K562 (cell line): ENCODE measurements at regions not wholly inside any gene's neighbourhood (a gene's known extent, or its start where the extent isn't known, plus 50 kb on each side); places are given as distances from the start of the nearest gene placed in this dataset.

Experiments used
- ATAC-seq: fragments of 200-7000 bp; cut with Tn5 transposase; 3 replicates; pipeline ENCODE4 v1.9.1; 2020; ENCODE audit warnings: moderate library complexity
- BruUV-seq: library from RNA; stranded (reverse); fragments of 400-500 nt; replicated peaks from 2 replicates; lab custom pipeline; 2021; lab: Mats Ljungman, UMichigan
- CTCF ChIA-PET: fragments of 300-600 bp; formaldehyde crosslinking; extraction: SDS; loops from one replicate; lab custom pipeline; 2021; ENCODE audit warnings: low intra/inter-chr PET ratio; lab: Yijun Ruan, JAX
- POLR2A ChIA-PET: fragments of 300-600, 350-650 bp; sonication (Branson Sonifier 250); formaldehyde crosslinking; extraction: SDS; loops from one replicate; lab custom pipeline; 2021; ENCODE audit warnings: antibody characterized with exemption, inconsistent platforms; lab: Yijun Ruan, JAX
- DNase-seq, 4 experiments: peaks; one replicate each; pipeline versions ENCODE4 v3.0.0 to v3.0.0-alpha.2; 2011 to 2018; ENCODE audit warnings: low spot score in 3 of 4, mixed read lengths in 3 of 4; ENCODE audit errors: extremely low read depth in 1 of 4
- FAIRE-seq: peaks from 2 replicates; lab custom pipeline; 2011; peaks lifted over from hg19 to GRCh38; lab: Jason Lieb, UNC
- H2AFZ ChIP-seq: 2 replicates; pipeline ENCODE4 v1.6.0; 2011; ENCODE audit warnings: low read depth, low read length, control low read depth, inconsistent platforms
- H3K27ac ChIP-seq: fragments of 200-600 bp; 3 replicates; pipeline ENCODE4 v1.8.0; 2011; ENCODE audit warnings: low read depth, mild to moderate bottlenecking, control low read depth, inconsistent platforms, low read length, moderate library complexity, mixed read lengths; ENCODE audit errors: extremely low read depth
- H3K27me3 ChIP-seq, 2 experiments: fragments of 300-600 bp in 1 of 2; 2 replicates in 1 of 2; 3 replicates in 1 of 2; pipeline versions ENCODE4 v1.6.0 to v1.8.0; 2011; ENCODE audit warnings: inconsistent platforms in 2 of 2, low read length in 2 of 2, mild to moderate bottlenecking in 1 of 2, mixed read lengths in 1 of 2, moderate library complexity in 1 of 2; ENCODE audit not compliant: control insufficient read depth in 2 of 2, insufficient read depth in 2 of 2
- H3K36me3 ChIP-seq: fragments of 300-600 bp; 3 replicates; pipeline ENCODE4 v1.8.0; 2011; ENCODE audit warnings: mild to moderate bottlenecking, low read length, inconsistent platforms; ENCODE audit not compliant: control insufficient read depth, insufficient read depth
- H3K4me1 ChIP-seq, 2 experiments: fragments of 200-600 bp in 1 of 2; replicated peaks in 1 of 2; 2 replicates in 1 of 2; 3 replicates in 1 of 2; pipeline versions ENCODE4 v1.5.1 to v1.8.0; 2011; ENCODE audit warnings: inconsistent platforms in 2 of 2, low read length in 2 of 2, mild to moderate bottlenecking in 1 of 2, mixed read lengths in 1 of 2, moderate library complexity in 1 of 2; ENCODE audit not compliant: control insufficient read depth in 2 of 2, insufficient read depth in 2 of 2
- H3K4me2 ChIP-seq: 2 replicates; pipeline ENCODE4 v1.6.1; 2011; ENCODE audit warnings: low read length, control low read depth, inconsistent platforms, mixed read lengths; ENCODE audit not compliant: insufficient read depth
- H3K4me3 ChIP-seq: fragments of 200-600 bp; sonication (generic), shearing (Covaris generic); 2 replicates; pipeline ENCODE4 v1.5.1; 2016; ENCODE audit warnings: control low read depth, inconsistent platforms
- H3K79me2 ChIP-seq: fragments of 200-600 bp; 3 replicates; pipeline ENCODE4 v1.8.0; 2011; ENCODE audit warnings: low read length, inconsistent platforms; ENCODE audit not compliant: control insufficient read depth, insufficient read depth
- H3K9ac ChIP-seq, 2 experiments: 2 replicates each; pipeline versions ENCODE4 v1.6.0 to v1.6.1; 2011; ENCODE audit warnings: low read depth in 2 of 2, low read length in 2 of 2, control low read depth in 1 of 2, inconsistent platforms in 1 of 2, mild to moderate bottlenecking in 1 of 2, mixed read lengths in 1 of 2; ENCODE audit not compliant: insufficient read depth in 1 of 2
- H3K9me1 ChIP-seq: one replicate; pipeline ENCODE4 v1.6.0; 2011; ENCODE audit warnings: inconsistent platforms, mild to moderate bottlenecking, low read length, moderate library complexity; ENCODE audit not compliant: control insufficient read depth, insufficient read depth
- H3K9me3 ChIP-seq: replicated peaks from 2 replicates; pipeline ENCODE4 v1.5.1; 2011; ENCODE audit warnings: low read depth, low read length, inconsistent platforms; ENCODE audit not compliant: control insufficient read depth, insufficient read depth
- H4K20me1 ChIP-seq: replicated peaks from 2 replicates; pipeline ENCODE4 v1.6.1; 2011; ENCODE audit warnings: low read length, inconsistent platforms, mixed read lengths; ENCODE audit not compliant: control insufficient read depth, insufficient read depth
- EP300 ChIP-seq: IDR thresholded peaks from 2 replicates; pipeline ENCODE4 v1.6.1; 2012; ENCODE audit warnings: low read length, improper control_type of control experiment
- MBD1 ChIP-seq: fragments of 250-450 bp; sonication (Bioruptor Pico); IDR thresholded peaks from 2 replicates; pipeline ENCODE4 v1.8.0; 2022; ENCODE audit warnings: inconsistent platforms
- MEIS2 ChIP-seq: fragments of 450-650 bp; IDR thresholded peaks from 2 replicates; pipeline ENCODE4 v1.6.1; 2014; ENCODE audit warnings: mild to moderate bottlenecking; ENCODE audit not compliant: partially characterized antibody
- RB1 ChIP-seq: fragments of 450-650 bp; IDR thresholded peaks from 2 replicates; pipeline ENCODE4 v1.6.1; 2017; ENCODE audit warnings: low read depth, mild to moderate bottlenecking
- SREBF2 ChIP-seq: sonication (generic); formaldehyde crosslinking; IDR thresholded peaks from 2 replicates; pipeline ENCODE4 v1.4.0; 2020; ENCODE audit warnings: mild to moderate bottlenecking, missing genetic modification reagents
- TCF3 ChIP-seq: sonication (generic); formaldehyde crosslinking; IDR thresholded peaks from 2 replicates; pipeline ENCODE4 v1.4.0; 2020; ENCODE audit warnings: mild to moderate bottlenecking, missing genetic modification reagents
- U2AF1 ChIP-seq: fragments of 200-400 bp; formaldehyde crosslinking; optimal IDR thresholded peaks from 2 replicates; pipeline ENCODE3; 2017; ENCODE audit warnings: mild to moderate bottlenecking, low read depth, low read length, moderate library complexity
- ZNF175 ChIP-seq: fragments of 200-800 bp; sonication (Bioruptor generic); IDR thresholded peaks from 2 replicates; pipeline ENCODE4 v1.6.1; 2016; ENCODE audit warnings: low read depth, mild to moderate bottlenecking, missing genetic modification characterization, missing compliant biosample characterization
- ZNF274 ChIP-seq: IDR thresholded peaks from 2 replicates; pipeline ENCODE4 v1.6.1; 2011; ENCODE audit warnings: low read depth, mild to moderate bottlenecking, low read length, moderate library complexity, borderline replicate concordance
- ZNF316 ChIP-seq: fragments of 450-650 bp; IDR thresholded peaks from 2 replicates; pipeline ENCODE4 v1.6.1; 2016
- ZNF398 ChIP-seq: fragments of 250-450 bp; sonication (Bioruptor Pico); IDR thresholded peaks from 2 replicates; pipeline ENCODE4 v1.8.0; 2021; ENCODE audit warnings: moderate library complexity, mild to moderate bottlenecking, inconsistent platforms
- ZNF436 ChIP-seq: fragments of 250-450, 450-650 bp; sonication (Bioruptor Pico); formaldehyde crosslinking; IDR thresholded peaks from 2 replicates; pipeline ENCODE4 v1.7.0; 2020; ENCODE audit warnings: mild to moderate bottlenecking
- ZNF449 ChIP-seq: fragments of 250-450 bp; sonication (Bioruptor Pico); IDR thresholded peaks from 2 replicates; pipeline ENCODE4 v1.8.0; 2022; ENCODE audit warnings: moderate library complexity, mild to moderate bottlenecking, inconsistent platforms
- WGBS: fragments of 100-300 bp; shearing (Covaris generic); methylation state at CpG from one replicate; pipeline ENCODE4 v1.1.6; 2016; ENCODE audit warnings: low coverage, mixed read lengths; ENCODE audit not compliant: insufficient coverage; ENCODE audit errors: missing lambda C conversion rate; 5-methylcytosine and 5-hydroxymethylcytosine counted together
- in situ Hi-C: fragments of 300-500 bp; cut with MboI; formaldehyde crosslinking; loops from 4 replicates; pipeline ENCODE4 v1.15.0; 2018; ENCODE audit warnings: inconsistent platforms, mixed read lengths
- intact Hi-C: fragments of 100-400 bp; cut with micrococcal nuclease; formaldehyde crosslinking; loops from 2 replicates; pipeline ENCODE4 v1.14.2; 2022

GRCh38 chr14:86596024-86596423, 1066.1 kb downstream of the FLRT2 start:
- H3K36me3 ChIP-seq = no peaks in the 10 kb centered on the region
- no peaks in the 10 kb centered on the region for H3K9me1 ChIP-seq
- no TSS peak for BruUV-seq
- TF ChIP-seq U2AF1 = no peak
- TF ChIP-seq ZNF316 = no peak
- no peak for TF ChIP-seq RB1
- TF ChIP-seq ZNF175 = no peak
- TF ChIP-seq TCF3 = no peak
- no peak for TF ChIP-seq MEIS2
- H3K27ac ChIP-seq = no peak overlapping the region
- no peaks in the 10 kb centered on the region for H3K27me3 ChIP-seq
- no peak overlapping the region for H2AFZ ChIP-seq
- ChIA-PET CTCF (no interaction called here), POLR2A (no interaction called here)
- in situ Hi-C loops (no loop called here), intact Hi-C loops (no loop called here)
- no peak for DNase-seq
- no peaks in the 10 kb centered on the region for H3K9me3 ChIP-seq
- H3K4me3 ChIP-seq = no peak overlapping the region
- no peak for FAIRE-seq
- H3K9ac ChIP-seq = no peak overlapping the region
- no peak for ATAC-seq
- H3K79me2 ChIP-seq = no peaks in the 10 kb centered on the region
- no peak overlapping the region for H3K4me2 ChIP-seq
- no peaks in the 10 kb centered on the region for H4K20me1 ChIP-seq
- 3% methylated on average over 5 of the region's 5 CpGs for WGBS
- H3K4me1 ChIP-seq = no peaks in the 10 kb centered on the region

GRCh38 chr14:86575141-86575540, 1045.2 kb downstream of the FLRT2 start:
- H3K9me1 ChIP-seq = no peaks in the 10 kb centered on the region
- no peak for ATAC-seq
- in situ Hi-C loops = no loop called here
- FAIRE-seq = no peak
- no peaks in the 10 kb centered on the region for H3K4me1 ChIP-seq
- no peak overlapping the region for H3K4me3 ChIP-seq
- DNase-seq = no peak
- no peaks in the 10 kb centered on the region for H4K20me1 ChIP-seq
- H3K79me2 ChIP-seq = no peaks in the 10 kb centered on the region
- WGBS = 0% methylated on average over 1 of the region's 1 CpG
- H3K27me3 ChIP-seq = no peaks in the 10 kb centered on the region
- intact Hi-C loops = no loop called here
- no peak overlapping the region for H3K9ac ChIP-seq
- POLR2A ChIA-PET = no interaction called here
- no peaks in the 10 kb centered on the region for H3K9me3 ChIP-seq
- BruUV-seq = no TSS peak
- H2AFZ ChIP-seq = no peak overlapping the region
- no peak overlapping the region for H3K27ac ChIP-seq
- CTCF ChIA-PET = no interaction called here
- H3K4me2 ChIP-seq = no peak overlapping the region
- H3K36me3 ChIP-seq = no peaks in the 10 kb centered on the region
- no peak for TF ChIP-seq U2AF1
- TF ChIP-seq ZNF436 = no peak
- no peak for TF ChIP-seq ZNF274
- TF ChIP-seq EP300 = no peak
- no peak for TF ChIP-seq ZNF449 (CRISPR knock-in tag)
- no peak for TF ChIP-seq MBD1 (CRISPR knock-in tag)
- no peak for TF ChIP-seq SREBF2 (CRISPR knock-in tag)
- TF ChIP-seq ZNF398 (CRISPR knock-in tag) = no peak
